ENCODE measurements at regions not wholly inside any gene's neighbourhood (a gene's known extent, or its start where the extent isn't known, plus 50 kb on each side); places are given as distances from the start of the nearest gene placed in this dataset.
"Not testable (repeated sequence)": the region's sequence is repeated elsewhere in the genome, so short reads cannot be mapped to it uniquely, and the experiment has no call there.

DNA sequence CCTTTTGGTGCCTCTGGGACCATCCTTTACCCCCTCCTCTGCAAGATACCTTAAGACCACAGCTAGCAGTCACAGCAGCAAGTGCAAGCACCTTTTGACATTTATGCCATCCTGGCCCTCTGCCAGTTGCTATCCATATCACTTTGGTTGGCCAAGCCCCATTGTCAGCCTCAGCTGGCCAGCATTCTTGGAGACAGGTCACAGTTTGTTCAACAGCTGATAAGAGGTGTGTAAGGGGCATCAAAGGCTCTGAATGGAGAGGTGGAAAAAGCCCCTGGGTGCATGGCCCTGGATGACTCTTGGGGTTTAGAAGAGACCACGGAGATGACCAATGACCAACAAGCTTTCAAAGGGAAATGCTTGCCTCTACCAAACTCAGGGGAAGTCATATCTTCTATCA, 133.6 kb upstream of the MAMLD1 start:
- Histone ChIP-seq H3K27ac (no peak overlapping the region), H3K4me1 (no peaks in the 10 kb centered on the region), H3K36me3 (no peaks in the 10 kb centered on the region), H3K27me3 (no peaks in the 10 kb centered on the region), H3K9me3 (no peaks in the 10 kb centered on the region), H3K4me3 (no peak overlapping the region)
- intact Hi-C loops (cut with DNase I; ENCODE audit: low total_unique reads) = no loop called here
- TF ChIP-seq, protein P1, sequence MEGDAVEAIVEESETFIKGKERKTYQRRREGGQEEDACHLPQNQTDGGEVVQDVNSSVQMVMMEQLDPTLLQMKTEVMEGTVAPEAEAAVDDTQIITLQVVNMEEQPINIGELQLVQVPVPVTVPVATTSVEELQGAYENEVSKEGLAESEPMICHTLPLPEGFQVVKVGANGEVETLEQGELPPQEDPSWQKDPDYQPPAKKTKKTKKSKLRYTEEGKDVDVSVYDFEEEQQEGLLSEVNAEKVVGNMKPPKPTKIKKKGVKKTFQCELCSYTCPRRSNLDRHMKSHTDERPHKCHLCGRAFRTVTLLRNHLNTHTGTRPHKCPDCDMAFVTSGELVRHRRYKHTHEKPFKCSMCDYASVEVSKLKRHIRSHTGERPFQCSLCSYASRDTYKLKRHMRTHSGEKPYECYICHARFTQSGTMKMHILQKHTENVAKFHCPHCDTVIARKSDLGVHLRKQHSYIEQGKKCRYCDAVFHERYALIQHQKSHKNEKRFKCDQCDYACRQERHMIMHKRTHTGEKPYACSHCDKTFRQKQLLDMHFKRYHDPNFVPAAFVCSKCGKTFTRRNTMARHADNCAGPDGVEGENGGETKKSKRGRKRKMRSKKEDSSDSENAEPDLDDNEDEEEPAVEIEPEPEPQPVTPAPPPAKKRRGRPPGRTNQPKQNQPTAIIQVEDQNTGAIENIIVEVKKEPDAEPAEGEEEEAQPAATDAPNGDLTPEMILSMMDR (IDR thresholded peaks at IDR 0.05) = no peak
- no peak for TF ChIP-seq POLR2A (IDR thresholded peaks at IDR 0.05)
- no peak for DNase-seq

- H3K36me3 ChIP-seq; H3K27ac ChIP-seq; DNase-seq; H3K27me3 ChIP-seq; H3K4me1 ChIP-seq; intact Hi-C loops (cut with DNase I; ENCODE audit: low total_unique reads); H3K9me3 ChIP-seq; H3K4me3 ChIP-seq: not testable (repeated sequence)
Observed at GRCh38 chrX:150230952-150231351, 132.2 kb upstream of the MAMLD1 start.

DNA sequence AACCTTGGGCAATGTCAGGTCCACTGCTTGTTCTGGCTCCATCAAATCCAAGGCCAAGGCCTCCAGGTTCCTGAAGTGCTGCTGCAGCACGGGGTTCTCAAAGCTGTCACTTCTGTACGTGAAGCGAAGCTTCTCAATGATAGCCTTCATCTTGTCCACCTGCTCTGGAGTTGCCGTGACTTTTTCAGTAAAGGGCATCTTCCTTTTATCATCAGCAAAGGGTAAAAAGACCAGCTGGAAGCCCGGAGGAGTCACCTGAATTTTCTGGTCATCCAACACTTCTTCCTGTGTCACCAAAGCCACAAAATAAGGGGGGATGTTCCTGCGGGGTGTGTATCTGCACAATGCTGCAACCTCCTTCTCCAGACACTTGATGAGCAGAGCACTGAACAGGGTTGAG, 131.7 kb upstream of the MAMLD1 start:
- DNase-seq; H3K27ac ChIP-seq; intact Hi-C loops (cut with DNase I; ENCODE audit: low total_unique reads); H3K27me3 ChIP-seq; H3K4me1 ChIP-seq; H3K36me3 ChIP-seq; H3K9me3 ChIP-seq; H3K4me3 ChIP-seq: not testable (repeated sequence)

DNA sequence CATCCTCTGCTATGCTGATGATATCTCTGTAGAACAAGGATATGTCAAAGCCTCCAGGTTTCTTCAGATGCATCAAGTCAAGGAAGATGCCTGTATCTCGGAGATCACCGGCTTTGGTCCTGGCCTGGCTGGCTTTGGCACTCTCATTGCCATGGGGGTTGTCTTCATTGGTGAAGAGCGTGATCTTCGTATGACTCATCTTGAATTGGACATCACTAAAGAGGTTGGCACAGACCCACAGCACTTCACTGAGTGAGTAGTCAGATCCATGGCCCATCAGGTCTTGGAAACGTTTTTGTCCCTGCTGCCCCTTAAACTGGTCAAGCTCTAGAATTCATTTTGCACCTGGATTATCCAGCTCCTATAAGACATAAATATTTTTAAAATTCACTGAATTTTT, 130.9 kb upstream of the MAMLD1 start:
- H3K9me3 ChIP-seq; H3K36me3 ChIP-seq; H3K4me3 ChIP-seq; H3K27me3 ChIP-seq; H3K4me1 ChIP-seq; H3K27ac ChIP-seq; DNase-seq; intact Hi-C loops (cut with DNase I; ENCODE audit: low total_unique reads): not testable (repeated sequence)

GRCh38 chrX:150234126-150234525, 129.0 kb upstream of the MAMLD1 start:
- H3K27ac ChIP-seq = no peak overlapping the region
- intact Hi-C loops (cut with DNase I; ENCODE audit: low total_unique reads) = no loop called here
- H3K36me3 ChIP-seq = no peaks in the 10 kb centered on the region
- H3K27me3 ChIP-seq = no peaks in the 10 kb centered on the region
- no peak for DNase-seq
- H3K4me1 ChIP-seq = no peaks in the 10 kb centered on the region
- no peak for TF ChIP-seq POLR2A (IDR thresholded peaks at IDR 0.05)
- TF ChIP-seq, protein P1 (IDR thresholded peaks at IDR 0.05) = no peak
- H3K9me3 ChIP-seq = no peaks in the 10 kb centered on the region
- H3K4me3 ChIP-seq = no peak overlapping the region

- H3K27ac ChIP-seq = no peak overlapping the region
- no peak overlapping the region for H3K4me3 ChIP-seq
- H3K36me3 ChIP-seq = no peaks in the 10 kb centered on the region
- no peaks in the 10 kb centered on the region for H3K4me1 ChIP-seq
- DNase-seq = no peak
- no peaks in the 10 kb centered on the region for H3K27me3 ChIP-seq
- TF ChIP-seq POLR2A (IDR thresholded peaks at IDR 0.05) = no peak
- TF ChIP-seq, protein P1 (IDR thresholded peaks at IDR 0.05) = no peak
- H3K9me3 ChIP-seq = no peaks in the 10 kb centered on the region
- intact Hi-C loops (cut with DNase I; ENCODE audit: low total_unique reads) = no loop called here
Observed at GRCh38 chrX:150236327-150236726, 126.8 kb upstream of the MAMLD1 start.

DNA sequence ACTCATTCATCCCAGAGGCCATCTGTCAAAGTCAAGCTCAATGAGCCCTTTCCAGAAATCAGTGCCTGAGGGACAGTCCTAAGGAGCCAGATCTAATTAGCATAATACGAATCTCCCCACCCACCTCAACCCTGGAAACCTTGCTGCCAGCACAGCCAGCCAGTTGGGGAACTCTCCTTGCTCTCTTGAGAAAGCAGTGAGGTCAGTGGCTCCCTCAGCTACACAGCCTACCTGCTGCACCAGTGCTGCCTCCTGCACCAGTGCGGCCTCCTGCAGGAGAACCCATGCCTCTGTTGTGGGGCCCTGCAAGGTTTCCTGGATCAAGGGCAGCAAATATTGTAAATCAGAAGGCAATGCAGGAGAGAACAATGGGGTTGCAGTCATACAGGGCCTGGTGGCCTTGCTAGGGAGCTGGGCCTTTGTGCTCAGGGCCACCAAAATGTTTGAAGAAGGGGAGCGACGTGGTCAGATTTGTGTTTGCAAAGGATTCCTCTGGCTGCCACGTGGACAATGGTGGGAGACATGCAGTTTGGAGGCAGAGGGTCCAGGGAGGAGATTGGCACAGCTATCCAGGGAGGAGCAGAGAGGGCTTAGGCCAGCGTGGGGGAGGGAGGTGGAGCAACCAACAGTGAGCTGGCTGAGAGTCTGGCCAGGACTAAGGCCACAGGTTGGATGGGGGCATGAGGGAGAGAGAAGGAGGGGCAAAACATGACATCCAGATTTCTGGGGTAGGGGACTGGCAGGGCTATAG, 124.3 kb upstream of the MAMLD1 start:
- no peak for DNase-seq
- H3K4me3 ChIP-seq = no peak overlapping the region
- H3K36me3 ChIP-seq = no peaks in the 10 kb centered on the region
- no peaks in the 10 kb centered on the region for H3K9me3 ChIP-seq
- TF ChIP-seq POLR2A (IDR thresholded peaks at IDR 0.05) = no peak
- TF ChIP-seq, protein P1 (IDR thresholded peaks at IDR 0.05) = no peak
- H3K4me1 ChIP-seq = no peaks in the 10 kb centered on the region
- H3K27me3 ChIP-seq = no peaks in the 10 kb centered on the region
- intact Hi-C loops (cut with DNase I; ENCODE audit: low total_unique reads) = no loop called here
- no peak overlapping the region for H3K27ac ChIP-seq
